SK-N-SH treated with all-trans-retinoic acid at 6 μM for 48 hours (cell line): ENCODE measurements at regions not wholly inside any gene's neighbourhood (a gene's known extent, or its start where the extent isn't known, plus 50 kb on each side); places are given as distances from the start of the nearest gene placed in this dataset.

Experiments used
- ATAC-seq: fragments of 200-7000 bp; cut with Tn5 transposase; 3 replicates; pipeline ENCODE4 v1.9.1; 2020; ENCODE audit warnings: mild to moderate bottlenecking, moderate library complexity
- ARNTL ChIP-seq: fragments of 450-650 bp; formaldehyde crosslinking; IDR thresholded peaks from 2 replicates; pipeline ENCODE4 v1.5.0; 2020; ENCODE audit warnings: low read depth, mild to moderate bottlenecking, moderate library complexity, borderline replicate concordance
- BACH2 ChIP-seq: fragments of 250-450 bp; sonication (Bioruptor Pico); IDR thresholded peaks from 2 replicates; pipeline ENCODE4 v1.9.0; 2021; ENCODE audit warnings: mild to moderate bottlenecking, borderline replicate concordance
- CSDC2 ChIP-seq: fragments of 250-450 bp; sonication (Bioruptor Pico); IDR thresholded peaks from 2 replicates; pipeline ENCODE4 v1.5.0; 2020; ENCODE audit warnings: mild to moderate bottlenecking, moderate library complexity
- ESRRG ChIP-seq: fragments of 250-450 bp; sonication (Bioruptor Pico); IDR thresholded peaks from 2 replicates; pipeline ENCODE4 v1.6.1; 2021; ENCODE audit warnings: mild to moderate bottlenecking
- GLIS3 ChIP-seq: fragments of 250-450 bp; sonication (Bioruptor Pico); IDR thresholded peaks from 2 replicates; pipeline ENCODE4 v1.5.0; 2020; ENCODE audit warnings: mild to moderate bottlenecking, moderate library complexity
- ISL1 ChIP-seq: fragments of 250-450 bp; sonication (Bioruptor Pico); IDR thresholded peaks from 2 replicates; pipeline ENCODE4 v2.1.2; 2022; ENCODE audit warnings: mild to moderate bottlenecking, moderate library complexity
- OSR1 ChIP-seq: fragments of 250-450 bp; sonication (Bioruptor Pico); IDR thresholded peaks from 2 replicates; pipeline ENCODE4 v1.8.0; 2022; ENCODE audit warnings: moderate library complexity, mild to moderate bottlenecking, inconsistent platforms
- PPARA ChIP-seq: fragments of 250-450 bp; sonication (Bioruptor Pico); IDR thresholded peaks from 2 replicates; pipeline ENCODE4 v1.5.0; 2020; ENCODE audit warnings: mild to moderate bottlenecking, borderline replicate concordance
- RARB ChIP-seq: fragments of 250-450 bp; sonication (Bioruptor Pico); IDR thresholded peaks from 2 replicates; pipeline ENCODE4 v1.8.0; 2021; ENCODE audit warnings: mild to moderate bottlenecking, moderate library complexity
- SNAI2 ChIP-seq: fragments of 250-450 bp; sonication (Bioruptor Pico); IDR thresholded peaks from 2 replicates; pipeline ENCODE4 v1.5.0; 2020; ENCODE audit warnings: mild to moderate bottlenecking, moderate library complexity
- TOX ChIP-seq: fragments of 250-450 bp; sonication (Bioruptor Pico); IDR thresholded peaks from 2 replicates; pipeline ENCODE4 v1.8.0; 2021; ENCODE audit warnings: mild to moderate bottlenecking, moderate library complexity, borderline replicate concordance
- ZC3H10 ChIP-seq: fragments of 250-450 bp; sonication (Bioruptor Pico); IDR thresholded peaks from 2 replicates; pipeline ENCODE4 v1.5.1; 2021; ENCODE audit warnings: mild to moderate bottlenecking, moderate library complexity
- ZFP30 ChIP-seq: fragments of 450-650 bp; formaldehyde crosslinking; IDR thresholded peaks from 2 replicates; pipeline ENCODE4 v1.5.0; 2022; ENCODE audit warnings: mild to moderate bottlenecking, moderate library complexity
- ZNF565 ChIP-seq: fragments of 450-650 bp; formaldehyde crosslinking; conservative IDR thresholded peaks from 2 replicates; pipeline ENCODE4 v1.5.0; 2020; ENCODE audit warnings: low read depth, mild to moderate bottlenecking, moderate library complexity
- ZNF70 ChIP-seq: fragments of 450-650 bp; formaldehyde crosslinking; IDR thresholded peaks from 2 replicates; pipeline ENCODE4 v1.5.0; 2020; ENCODE audit warnings: mild to moderate bottlenecking, moderate library complexity
- ZNF8 ChIP-seq: fragments of 450-650 bp; formaldehyde crosslinking; IDR thresholded peaks from 2 replicates; pipeline ENCODE4 v1.5.0; 2020; ENCODE audit warnings: mild to moderate bottlenecking, moderate library complexity
- TF ChIP-seq, protein P1 (sequence below): fragments of 250-450 bp; sonication (Bioruptor Pico); IDR thresholded peaks from 2 replicates; pipeline ENCODE4 v1.8.0; 2020; ENCODE audit warnings: mild to moderate bottlenecking, moderate library complexity, borderline replicate concordance
- TF ChIP-seq, protein P2 (sequence below): fragments of 250-450 bp; sonication (Bioruptor Pico); IDR thresholded peaks from 2 replicates; pipeline ENCODE4 v1.8.0; 2021; ENCODE audit warnings: low read depth, mild to moderate bottlenecking, moderate library complexity, borderline replicate concordance
- TF ChIP-seq, protein P3 (sequence below): fragments of 250-450 bp; sonication (Bioruptor Pico); IDR thresholded peaks from 2 replicates; pipeline ENCODE4 v1.5.0; 2020; ENCODE audit warnings: mild to moderate bottlenecking, moderate library complexity
- TF ChIP-seq, protein P4 (sequence below): fragments of 250-450 bp; sonication (Bioruptor Pico); IDR thresholded peaks from 2 replicates; pipeline ENCODE4 v1.5.1; 2020; ENCODE audit warnings: low read depth, mild to moderate bottlenecking, moderate library complexity
- TF ChIP-seq, protein P5 (sequence below): fragments of 250-450 bp; sonication (Bioruptor Pico); IDR thresholded peaks from 2 replicates; pipeline ENCODE4 v1.5.1; 2021; ENCODE audit warnings: mild to moderate bottlenecking, moderate library complexity

DNA sequence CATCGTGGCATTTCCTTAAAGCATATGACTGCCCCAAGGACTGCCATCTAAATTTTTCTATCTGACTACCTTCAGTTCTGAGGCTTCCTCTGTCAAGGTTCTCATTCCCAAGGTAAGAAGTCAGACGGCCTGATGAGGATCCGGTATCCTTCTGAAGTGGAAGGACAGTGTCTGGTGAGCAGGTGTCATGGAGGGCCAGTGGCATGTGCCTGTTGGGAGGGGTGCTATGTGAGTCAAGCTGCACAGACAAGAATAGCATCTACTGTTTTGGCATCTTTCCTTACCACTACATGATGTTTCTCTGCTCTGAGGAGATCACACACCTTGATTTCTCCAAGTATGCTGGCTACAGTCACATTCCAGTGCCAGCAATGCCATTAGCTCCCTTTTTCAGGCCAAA, 99.6 kb upstream of the RGS1 start:
- ATAC-seq, result no peak
- no peak for TF ChIP-seq ZNF70 (CRISPR knock-in tag)
- TF ChIP-seq ZC3H10 (CRISPR knock-in tag), result no peak
- no peak for TF ChIP-seq PPARA (CRISPR knock-in tag)
- no peak for TF ChIP-seq GLIS3
- TF ChIP-seq, protein P1, sequence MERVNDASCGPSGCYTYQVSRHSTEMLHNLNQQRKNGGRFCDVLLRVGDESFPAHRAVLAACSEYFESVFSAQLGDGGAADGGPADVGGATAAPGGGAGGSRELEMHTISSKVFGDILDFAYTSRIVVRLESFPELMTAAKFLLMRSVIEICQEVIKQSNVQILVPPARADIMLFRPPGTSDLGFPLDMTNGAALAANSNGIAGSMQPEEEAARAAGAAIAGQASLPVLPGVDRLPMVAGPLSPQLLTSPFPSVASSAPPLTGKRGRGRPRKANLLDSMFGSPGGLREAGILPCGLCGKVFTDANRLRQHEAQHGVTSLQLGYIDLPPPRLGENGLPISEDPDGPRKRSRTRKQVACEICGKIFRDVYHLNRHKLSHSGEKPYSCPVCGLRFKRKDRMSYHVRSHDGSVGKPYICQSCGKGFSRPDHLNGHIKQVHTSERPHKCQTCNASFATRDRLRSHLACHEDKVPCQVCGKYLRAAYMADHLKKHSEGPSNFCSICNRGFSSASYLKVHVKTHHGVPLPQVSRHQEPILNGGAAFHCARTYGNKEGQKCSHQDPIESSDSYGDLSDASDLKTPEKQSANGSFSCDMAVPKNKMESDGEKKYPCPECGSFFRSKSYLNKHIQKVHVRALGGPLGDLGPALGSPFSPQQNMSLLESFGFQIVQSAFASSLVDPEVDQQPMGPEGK (CRISPR knock-in tag), result no peak
- no peak for TF ChIP-seq ZNF565
- TF ChIP-seq BACH2 (CRISPR knock-in tag), result no peak
- no peak for TF ChIP-seq ZNF8 (CRISPR knock-in tag)
- no peak for TF ChIP-seq CSDC2
- TF ChIP-seq, protein P2, sequence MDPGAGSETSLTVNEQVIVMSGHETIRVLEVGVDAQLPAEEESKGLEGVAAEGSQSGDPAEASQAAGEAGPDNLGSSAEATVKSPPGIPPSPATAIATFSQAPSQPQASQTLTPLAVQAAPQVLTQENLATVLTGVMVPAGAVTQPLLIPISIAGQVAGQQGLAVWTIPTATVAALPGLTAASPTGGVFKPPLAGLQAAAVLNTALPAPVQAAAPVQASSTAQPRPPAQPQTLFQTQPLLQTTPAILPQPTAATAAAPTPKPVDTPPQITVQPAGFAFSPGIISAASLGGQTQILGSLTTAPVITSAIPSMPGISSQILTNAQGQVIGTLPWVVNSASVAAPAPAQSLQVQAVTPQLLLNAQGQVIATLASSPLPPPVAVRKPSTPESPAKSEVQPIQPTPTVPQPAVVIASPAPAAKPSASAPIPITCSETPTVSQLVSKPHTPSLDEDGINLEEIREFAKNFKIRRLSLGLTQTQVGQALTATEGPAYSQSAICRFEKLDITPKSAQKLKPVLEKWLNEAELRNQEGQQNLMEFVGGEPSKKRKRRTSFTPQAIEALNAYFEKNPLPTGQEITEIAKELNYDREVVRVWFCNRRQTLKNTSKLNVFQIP (CRISPR knock-in tag), result no peak
- TF ChIP-seq RARB (CRISPR knock-in tag), result no peak
- TF ChIP-seq SNAI2 (CRISPR knock-in tag), result no peak
- TF ChIP-seq ISL1 (CRISPR knock-in tag), result no peak
- TF ChIP-seq, protein P3, sequence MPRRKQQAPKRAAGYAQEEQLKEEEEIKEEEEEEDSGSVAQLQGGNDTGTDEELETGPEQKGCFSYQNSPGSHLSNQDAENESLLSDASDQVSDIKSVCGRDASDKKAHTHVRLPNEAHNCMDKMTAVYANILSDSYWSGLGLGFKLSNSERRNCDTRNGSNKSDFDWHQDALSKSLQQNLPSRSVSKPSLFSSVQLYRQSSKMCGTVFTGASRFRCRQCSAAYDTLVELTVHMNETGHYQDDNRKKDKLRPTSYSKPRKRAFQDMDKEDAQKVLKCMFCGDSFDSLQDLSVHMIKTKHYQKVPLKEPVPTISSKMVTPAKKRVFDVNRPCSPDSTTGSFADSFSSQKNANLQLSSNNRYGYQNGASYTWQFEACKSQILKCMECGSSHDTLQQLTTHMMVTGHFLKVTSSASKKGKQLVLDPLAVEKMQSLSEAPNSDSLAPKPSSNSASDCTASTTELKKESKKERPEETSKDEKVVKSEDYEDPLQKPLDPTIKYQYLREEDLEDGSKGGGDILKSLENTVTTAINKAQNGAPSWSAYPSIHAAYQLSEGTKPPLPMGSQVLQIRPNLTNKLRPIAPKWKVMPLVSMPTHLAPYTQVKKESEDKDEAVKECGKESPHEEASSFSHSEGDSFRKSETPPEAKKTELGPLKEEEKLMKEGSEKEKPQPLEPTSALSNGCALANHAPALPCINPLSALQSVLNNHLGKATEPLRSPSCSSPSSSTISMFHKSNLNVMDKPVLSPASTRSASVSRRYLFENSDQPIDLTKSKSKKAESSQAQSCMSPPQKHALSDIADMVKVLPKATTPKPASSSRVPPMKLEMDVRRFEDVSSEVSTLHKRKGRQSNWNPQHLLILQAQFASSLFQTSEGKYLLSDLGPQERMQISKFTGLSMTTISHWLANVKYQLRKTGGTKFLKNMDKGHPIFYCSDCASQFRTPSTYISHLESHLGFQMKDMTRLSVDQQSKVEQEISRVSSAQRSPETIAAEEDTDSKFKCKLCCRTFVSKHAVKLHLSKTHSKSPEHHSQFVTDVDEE (CRISPR knock-in tag), result no peak
- no peak for TF ChIP-seq TOX (CRISPR knock-in tag)
- TF ChIP-seq ARNTL (CRISPR knock-in tag), result no peak
- TF ChIP-seq, protein P4, sequence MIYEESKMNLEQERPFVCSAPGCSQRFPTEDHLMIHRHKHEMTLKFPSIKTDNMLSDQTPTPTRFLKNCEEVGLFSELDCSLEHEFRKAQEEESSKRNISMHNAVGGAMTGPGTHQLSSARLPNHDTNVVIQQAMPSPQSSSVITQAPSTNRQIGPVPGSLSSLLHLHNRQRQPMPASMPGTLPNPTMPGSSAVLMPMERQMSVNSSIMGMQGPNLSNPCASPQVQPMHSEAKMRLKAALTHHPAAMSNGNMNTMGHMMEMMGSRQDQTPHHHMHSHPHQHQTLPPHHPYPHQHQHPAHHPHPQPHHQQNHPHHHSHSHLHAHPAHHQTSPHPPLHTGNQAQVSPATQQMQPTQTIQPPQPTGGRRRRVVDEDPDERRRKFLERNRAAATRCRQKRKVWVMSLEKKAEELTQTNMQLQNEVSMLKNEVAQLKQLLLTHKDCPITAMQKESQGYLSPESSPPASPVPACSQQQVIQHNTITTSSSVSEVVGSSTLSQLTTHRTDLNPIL (CRISPR knock-in tag), result no peak

DNA sequence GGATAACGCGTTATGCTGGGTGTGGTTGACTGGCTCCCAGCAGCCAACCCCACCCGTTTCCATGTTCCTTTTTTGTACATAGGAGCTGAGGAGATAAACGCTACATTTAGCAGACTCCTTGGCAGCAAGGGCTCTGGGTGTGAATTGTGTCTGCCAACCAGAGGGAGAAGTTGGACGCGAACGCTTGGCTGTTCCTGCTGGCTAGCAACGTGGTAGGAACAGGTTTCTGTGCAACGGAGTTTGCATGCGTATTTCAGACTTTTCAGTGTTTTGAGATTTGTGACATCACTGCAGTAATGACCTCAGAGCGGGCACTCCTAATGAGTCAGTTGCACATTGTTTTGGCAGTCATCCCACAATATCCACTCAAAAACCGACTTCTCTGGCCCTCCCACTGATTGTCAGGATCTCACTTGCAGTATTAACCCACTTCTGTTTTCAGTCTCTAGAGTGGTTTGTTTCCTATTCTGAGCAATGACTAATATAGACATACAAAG, 98.7 kb upstream of the RGS1 start:
- TF ChIP-seq, protein P4 (CRISPR knock-in tag), result no peak
- TF ChIP-seq ISL1 (CRISPR knock-in tag) (no peak), ESRRG (CRISPR knock-in tag) (no peak), BACH2 (CRISPR knock-in tag) (no peak), ZNF70 (CRISPR knock-in tag) (no peak), ZFP30 (no peak), ZC3H10 (CRISPR knock-in tag) (no peak), TOX (CRISPR knock-in tag) (no peak), ARNTL (CRISPR knock-in tag) (no peak), OSR1 (CRISPR knock-in tag) (no peak), GLIS3 (no peak), CSDC2 (no peak)
- TF ChIP-seq, protein P5, sequence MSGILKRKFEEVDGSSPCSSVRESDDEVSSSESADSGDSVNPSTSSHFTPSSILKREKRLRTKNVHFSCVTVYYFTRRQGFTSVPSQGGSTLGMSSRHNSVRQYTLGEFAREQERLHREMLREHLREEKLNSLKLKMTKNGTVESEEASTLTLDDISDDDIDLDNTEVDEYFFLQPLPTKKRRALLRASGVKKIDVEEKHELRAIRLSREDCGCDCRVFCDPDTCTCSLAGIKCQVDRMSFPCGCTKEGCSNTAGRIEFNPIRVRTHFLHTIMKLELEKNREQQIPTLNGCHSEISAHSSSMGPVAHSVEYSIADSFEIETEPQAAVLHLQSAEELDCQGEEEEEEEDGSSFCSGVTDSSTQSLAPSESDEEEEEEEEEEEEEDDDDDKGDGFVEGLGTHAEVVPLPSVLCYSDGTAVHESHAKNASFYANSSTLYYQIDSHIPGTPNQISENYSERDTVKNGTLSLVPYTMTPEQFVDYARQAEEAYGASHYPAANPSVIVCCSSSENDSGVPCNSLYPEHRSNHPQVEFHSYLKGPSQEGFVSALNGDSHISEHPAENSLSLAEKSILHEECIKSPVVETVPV (CRISPR knock-in tag), result no peak
- TF ChIP-seq, protein P1 (CRISPR knock-in tag), result no peak
- peak; percentile 31; the same call in 2 of the 3 replicates for ATAC-seq
